GM12864 (cell line): ENCODE measurements at regions not wholly inside any gene's neighbourhood (a gene's known extent, or its start where the extent isn't known, plus 50 kb on each side); places are given as distances from the start of the nearest gene placed in this dataset.

ENCODE experiments used
- DNase-seq: peaks from one replicate; pipeline ENCODE4 v3.0.0-alpha.2; 2011; ENCODE audit warnings: low read depth
- H3K4me3 ChIP-seq: 2 replicates; pipeline ENCODE4 v1.5.1; 2011; ENCODE audit warnings: mild to moderate bottlenecking, low read depth, low read length, control low read depth
- TF ChIP-seq, protein P1 (sequence below): IDR thresholded peaks from 2 replicates; pipeline ENCODE4 v1.5.1; 2011; ENCODE audit warnings: low read depth, mild to moderate bottlenecking, moderate library complexity, low read length, control low read depth, inconsistent platforms; ENCODE audit errors: missing control alignments

DNA sequence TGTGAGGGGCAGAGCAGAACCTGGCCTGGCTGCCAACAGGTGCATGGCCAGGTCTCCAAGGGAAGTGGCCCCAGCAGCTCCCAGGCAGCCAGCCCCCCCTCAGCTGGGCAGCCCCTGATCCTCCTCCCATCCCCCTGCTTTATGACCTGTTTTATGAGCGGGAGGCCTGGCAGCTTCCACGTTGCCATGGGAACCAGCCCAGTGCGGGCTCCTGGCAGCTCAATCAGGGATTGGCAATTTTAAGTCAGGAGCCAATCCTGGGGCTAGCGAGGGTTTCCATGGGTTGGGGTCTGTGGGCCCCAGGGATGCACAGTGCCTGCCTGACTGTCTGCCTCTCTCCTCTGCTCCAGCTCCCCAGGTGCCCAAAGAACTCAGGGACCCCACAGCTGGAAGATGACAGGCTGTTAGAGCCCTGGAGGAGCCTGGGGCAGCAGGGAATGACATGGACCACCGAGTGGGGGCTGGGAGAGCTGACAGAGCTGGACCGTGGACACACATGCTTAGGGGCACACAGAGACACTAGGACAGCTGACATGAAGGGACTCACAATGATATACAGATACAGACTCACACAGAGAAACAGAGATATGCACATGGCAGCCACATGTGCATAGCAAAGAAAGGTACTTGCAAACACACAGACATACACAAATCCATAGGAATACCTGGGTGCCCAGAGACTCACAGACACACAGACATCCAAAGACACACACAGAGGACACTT, 56.5 kb upstream of the SIRPA start:
- DNase-seq, result no peak

DNA sequence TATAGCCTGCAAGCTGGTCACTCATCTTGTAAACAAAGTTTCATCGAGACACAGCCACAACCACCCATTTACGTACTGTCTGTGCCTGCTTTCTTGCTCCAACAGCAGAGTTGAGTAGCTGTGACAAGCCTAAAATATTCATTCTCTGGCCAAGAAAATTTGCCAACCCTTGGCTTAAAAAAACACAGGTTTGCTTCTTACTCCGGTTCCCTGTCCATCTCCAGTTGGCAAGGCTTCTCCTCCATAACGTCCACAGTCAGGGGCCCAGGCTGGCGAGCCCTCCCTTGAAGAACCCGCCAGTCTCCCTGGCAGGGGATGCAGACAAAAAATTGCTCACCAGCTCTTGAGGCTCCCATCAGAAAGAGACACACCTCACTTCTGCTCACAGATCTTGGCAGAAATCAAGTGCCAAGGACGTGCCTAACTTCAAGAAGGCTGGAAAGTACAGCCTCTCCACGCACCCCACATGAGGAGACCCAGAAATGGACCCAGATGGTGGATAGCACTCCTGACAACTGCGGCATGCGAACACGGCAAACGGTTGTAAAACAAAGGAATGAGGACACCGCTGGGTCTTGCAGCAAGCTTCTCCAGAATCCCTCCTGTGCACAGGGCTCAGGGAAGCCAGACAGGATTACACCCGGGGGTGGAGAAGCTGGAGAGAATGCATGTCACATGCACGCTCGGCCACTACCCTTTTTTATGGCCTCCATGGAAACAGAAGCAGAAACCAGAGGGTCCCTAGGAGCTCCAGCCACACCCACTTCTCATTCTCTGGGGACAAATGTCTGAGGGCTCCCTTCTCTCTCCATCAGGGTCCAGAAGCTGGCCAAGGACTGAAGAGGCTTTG, 59.8 kb upstream of the SIRPA start:
- no peak overlapping the region for H3K4me3 ChIP-seq
- TF ChIP-seq, protein P1, sequence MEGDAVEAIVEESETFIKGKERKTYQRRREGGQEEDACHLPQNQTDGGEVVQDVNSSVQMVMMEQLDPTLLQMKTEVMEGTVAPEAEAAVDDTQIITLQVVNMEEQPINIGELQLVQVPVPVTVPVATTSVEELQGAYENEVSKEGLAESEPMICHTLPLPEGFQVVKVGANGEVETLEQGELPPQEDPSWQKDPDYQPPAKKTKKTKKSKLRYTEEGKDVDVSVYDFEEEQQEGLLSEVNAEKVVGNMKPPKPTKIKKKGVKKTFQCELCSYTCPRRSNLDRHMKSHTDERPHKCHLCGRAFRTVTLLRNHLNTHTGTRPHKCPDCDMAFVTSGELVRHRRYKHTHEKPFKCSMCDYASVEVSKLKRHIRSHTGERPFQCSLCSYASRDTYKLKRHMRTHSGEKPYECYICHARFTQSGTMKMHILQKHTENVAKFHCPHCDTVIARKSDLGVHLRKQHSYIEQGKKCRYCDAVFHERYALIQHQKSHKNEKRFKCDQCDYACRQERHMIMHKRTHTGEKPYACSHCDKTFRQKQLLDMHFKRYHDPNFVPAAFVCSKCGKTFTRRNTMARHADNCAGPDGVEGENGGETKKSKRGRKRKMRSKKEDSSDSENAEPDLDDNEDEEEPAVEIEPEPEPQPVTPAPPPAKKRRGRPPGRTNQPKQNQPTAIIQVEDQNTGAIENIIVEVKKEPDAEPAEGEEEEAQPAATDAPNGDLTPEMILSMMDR, result no peak
- DNase-seq, result no peak

More for the DNA sequence above, 56.5 kb upstream of the SIRPA start:
- H3K4me3 ChIP-seq, result no peak overlapping the region
- TF ChIP-seq, protein P1, result no peak

DNA sequence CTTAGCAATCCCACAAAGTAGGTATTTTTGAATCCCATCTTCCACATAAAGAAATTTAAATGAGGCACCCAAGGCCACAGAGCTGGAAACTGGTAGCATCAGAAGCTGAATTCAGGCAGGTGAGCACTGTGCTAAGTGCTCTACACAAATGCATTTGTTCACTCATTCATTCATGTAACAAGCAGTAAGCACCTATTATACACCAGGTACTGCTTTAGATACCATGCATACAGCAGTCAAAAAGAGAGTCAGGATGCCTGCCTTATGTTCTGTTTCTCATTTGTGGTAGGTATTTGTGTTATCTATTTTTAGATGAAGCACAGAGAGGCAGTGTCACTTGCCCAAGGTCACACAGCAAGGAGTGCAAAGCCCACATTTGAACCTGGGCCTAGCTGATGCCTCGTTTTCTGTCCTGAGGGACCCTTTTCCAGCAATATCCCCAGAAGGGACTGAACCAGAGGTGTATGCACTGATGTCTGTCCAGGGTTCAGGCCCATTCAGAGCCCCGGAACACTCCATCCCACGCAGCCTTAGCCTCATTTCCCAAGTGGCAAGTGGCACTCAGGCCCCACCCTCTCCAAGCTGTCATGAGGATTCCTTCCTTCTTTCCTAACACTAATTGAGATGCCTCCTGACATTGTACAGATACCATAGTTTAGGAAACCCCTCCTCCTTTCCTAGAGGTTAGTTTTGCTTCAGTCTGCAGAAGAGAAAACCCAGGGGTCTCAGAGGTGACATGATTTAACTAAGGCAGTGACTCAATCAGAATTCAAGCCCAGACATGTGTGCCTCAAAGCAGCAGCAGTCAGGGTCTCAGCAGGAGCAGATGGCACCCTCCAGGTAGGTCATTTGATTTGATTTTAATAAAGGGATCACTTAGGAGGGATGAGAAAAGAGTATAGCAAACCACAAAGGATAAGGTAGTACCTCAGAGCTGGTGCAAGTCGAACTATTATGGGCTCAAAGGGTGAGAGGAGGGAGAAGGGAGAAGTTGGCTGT, 61.2 kb upstream of the SIRPA start:
- H3K4me3 ChIP-seq, result no peak overlapping the region
- no peak for DNase-seq
- TF ChIP-seq, protein P1, result no peak

DNA sequence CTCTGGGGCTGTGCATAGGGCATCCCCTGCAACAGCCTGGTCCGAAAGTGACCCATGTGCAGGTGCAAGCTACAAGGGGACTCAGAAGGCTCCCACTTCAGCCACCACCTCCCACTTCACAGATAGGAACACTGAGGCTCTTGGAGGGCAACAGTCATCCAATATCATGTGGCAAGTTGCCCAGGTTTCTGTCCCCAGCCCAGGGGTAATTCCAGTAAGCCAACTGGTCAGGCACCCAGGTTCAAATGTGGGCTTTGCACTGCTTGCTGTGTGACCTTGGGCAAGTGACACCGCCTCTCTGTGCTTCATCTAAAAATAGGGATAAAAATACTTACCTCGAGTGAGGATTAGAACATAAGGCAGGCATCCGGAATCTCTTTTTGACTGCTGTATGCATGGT, 62.0 kb upstream of the SIRPA start:
- TF ChIP-seq, protein P1, result no peak
- H3K4me3 ChIP-seq, result no peak overlapping the region
- DNase-seq, result no peak

- no peak overlapping the region for H3K4me3 ChIP-seq
- TF ChIP-seq, protein P1, result no peak
- DNase-seq, result no peak
Measured at GRCh38 chr20:1832634-1833033, 62.6 kb upstream of the SIRPA start.

GRCh38 chr20:1831606-1832005, 63.6 kb upstream of the SIRPA start:
- DNase-seq, result no peak
- TF ChIP-seq, protein P1, result no peak
- H3K4me3 ChIP-seq, result no peak overlapping the region
